GM10248 (cell line): ENCODE measurements at regions not wholly inside any gene's neighbourhood (a gene's known extent, or its start where the extent isn't known, plus 50 kb on each side); places are given as distances from the start of the nearest gene placed in this dataset.

Source experiments
- CTCF ChIA-PET: fragments of 300-600 bp; sonication (Branson Sonifier 250); formaldehyde crosslinking; extraction: SDS; loops from one replicate; lab custom pipeline; 2021; ENCODE audit warnings: antibody characterized with exemption; lab: Yijun Ruan, JAX
- POLR2A ChIA-PET: fragments of 350-650 bp; sonication (Branson Sonifier 250); formaldehyde crosslinking; extraction: SDS; loops from one replicate; lab custom pipeline; 2020; ENCODE audit warnings: antibody characterized with exemption; lab: Yijun Ruan, JAX
- DNase-seq: peaks from one replicate; pipeline ENCODE4 v3.0.0; 2012; ENCODE audit errors: extremely low spot score
- CTCF ChIP-seq: IDR thresholded peaks from 2 replicates; pipeline ENCODE4 v1.5.1; 2012; ENCODE audit warnings: mild to moderate bottlenecking, low read depth; ENCODE audit errors: extremely low read depth, missing control alignments, control extremely low read depth

- no peak for DNase-seq
- POLR2A ChIA-PET = no interaction called here
- CTCF ChIA-PET = interaction anchor here (0.9 to 1.5 kb wide), 3 partner anchors 13 to 73 kb away, joined by 3 read pairs; no protein-coding TSS in a partner anchor
- TF ChIP-seq CTCF = no peak
These were observed 78.2 kb downstream of the PTHLH start for GRCh38 chr12:27894309-27894708.

DNA sequence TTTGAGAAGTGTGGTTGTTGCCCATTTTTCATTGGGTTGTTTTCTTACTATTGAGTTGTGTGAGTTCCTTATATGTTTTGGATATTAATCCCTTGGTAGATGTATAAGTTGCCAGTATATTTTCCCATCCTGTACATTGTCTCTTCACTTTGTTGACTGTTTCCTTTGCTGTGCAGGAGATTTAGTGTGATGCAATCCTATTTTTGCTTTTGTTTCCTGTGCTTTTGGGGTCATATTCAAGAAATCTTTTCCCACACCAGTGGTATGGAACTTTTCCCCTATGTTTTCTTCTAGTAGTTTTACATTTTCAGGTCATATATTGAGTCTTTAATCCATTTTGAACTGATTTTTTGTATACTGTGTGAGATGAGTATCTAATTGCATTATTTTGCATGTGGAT is 92.8 kb downstream of the PTHLH start:
- ChIA-PET CTCF (no interaction called here), POLR2A (no interaction called here)
- TF ChIP-seq CTCF = no peak

GRCh38 chr12:27875677-27876076 is 95.6 kb upstream of the MANSC4 start:
- ChIA-PET POLR2A (no interaction called here), CTCF (interaction anchor here (1.8 kb wide), 1 partner anchor 65 kb away, joined by 4 read pairs; no protein-coding TSS in a partner anchor)
- TF ChIP-seq CTCF = no peak
- no peak for DNase-seq

More for the DNA sequence above, 92.8 kb downstream of the PTHLH start:
- no peak for DNase-seq

GRCh38 chr12:27873010-27873409 is 93.0 kb upstream of the MANSC4 start:
- no peak for DNase-seq
- TF ChIP-seq CTCF = no peak
- ChIA-PET CTCF (interaction anchor here (1.6 kb wide), 1 partner anchor 11 kb away, joined by 4 read pairs; no protein-coding TSS in a partner anchor), POLR2A (no interaction called here)

GRCh38 chr12:27871946-27872345 is 91.9 kb upstream of the MANSC4 start:
- no peak for DNase-seq
- ChIA-PET POLR2A (no interaction called here), CTCF (interaction anchor here (1.2 to 1.6 kb wide), 3 partner anchors 10 to 50 kb away, joined by 4 to 5 read pairs (median 5); no protein-coding TSS in a partner anchor)
- no peak for TF ChIP-seq CTCF

DNA sequence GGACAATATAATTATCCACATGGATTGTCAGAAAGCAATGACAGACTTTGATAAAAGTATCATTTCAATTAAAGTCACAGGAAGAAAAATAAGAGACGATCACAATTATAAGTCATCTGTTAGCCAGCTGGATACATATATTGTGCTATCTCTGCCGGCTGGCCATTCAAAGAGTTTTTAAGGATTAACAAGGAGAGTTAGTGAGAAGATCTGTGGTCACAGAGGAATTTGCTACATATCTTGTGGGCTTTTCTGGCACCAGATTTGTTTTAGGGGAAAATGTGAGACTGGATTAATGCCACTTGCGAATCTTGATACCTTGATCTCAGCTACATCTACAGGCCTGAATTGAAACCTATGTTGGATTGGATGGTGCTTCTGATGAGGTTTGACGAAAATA is 90.9 kb upstream of the MANSC4 start:
- DNase-seq = no peak
- CTCF ChIA-PET = interaction anchor here (1.2 kb wide), 1 partner anchor 36 kb away, joined by 3 read pairs; no protein-coding TSS in a partner anchor
- POLR2A ChIA-PET = no interaction called here
- TF ChIP-seq CTCF = no peak
